ENCODE measurements at regions not wholly inside any gene's neighbourhood (a gene's known extent, or its start where the extent isn't known, plus 50 kb on each side); places are given as distances from the start of the nearest gene placed in this dataset.

DNA sequence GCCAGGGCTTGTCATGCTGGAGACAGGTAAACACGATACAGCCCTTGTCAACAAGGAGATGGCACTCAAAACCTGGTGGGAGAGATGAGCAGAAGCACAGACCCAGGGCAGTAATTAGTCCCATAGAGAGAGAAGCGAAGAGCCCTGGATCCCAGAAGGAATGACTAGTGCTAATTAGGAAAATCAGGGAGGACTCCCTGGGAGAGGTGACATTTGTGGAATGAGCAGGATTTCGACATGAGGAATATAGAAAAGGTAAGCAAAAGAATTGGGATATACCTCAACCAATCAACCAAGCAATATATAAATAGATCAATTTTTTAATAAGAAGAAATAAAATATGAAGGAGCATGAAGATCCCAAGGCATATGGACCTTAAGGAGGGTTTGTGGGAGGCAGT, 98.5 kb upstream of the GJB5 start:
- H3K4me3 Mint-ChIP-seq: no peak overlapping the region

DNA sequence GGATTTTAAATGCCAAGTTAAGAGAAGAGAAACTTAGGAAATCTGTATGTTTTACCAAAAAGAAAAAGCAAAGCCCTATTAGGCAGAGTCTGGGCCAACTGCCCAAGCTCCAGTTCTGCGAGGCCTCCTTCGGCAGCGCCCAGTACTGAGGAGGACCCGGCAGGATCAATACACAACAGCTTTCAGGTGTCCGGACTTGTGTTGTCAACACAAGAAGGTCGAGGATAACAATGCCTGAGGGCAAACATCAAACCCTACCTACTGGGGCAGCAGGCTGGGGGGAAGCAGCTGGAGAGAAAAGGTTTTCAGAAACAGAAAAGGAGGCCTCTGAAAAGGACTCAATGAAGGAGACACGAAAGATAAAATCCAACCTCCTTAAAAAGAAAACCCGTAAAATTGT, 98.1 kb upstream of the GJB5 start:
- Histone ChIP-seq H3K4me2 (replicated peaks; ENCODE audit: extremely low read depth, low read length, poor library complexity, severe bottlenecking) (no peak overlapping the region), H3K27me3 (ENCODE audit: control insufficient read depth in 2 of 2, insufficient read depth in 2 of 2, low read length in 2 of 2) (no peaks in the 10 kb centered on the region), H3K9me3 (replicated peaks in 1 of 2; ENCODE audit: control insufficient read depth in 1 of 2, insufficient read depth in 1 of 2, low read length in 2 of 2) (no peaks in the 10 kb centered on the region), H3K79me2 (ENCODE audit: insufficient read depth, low read length) (no peaks in the 10 kb centered on the region), H2AFZ (ENCODE audit: insufficient read depth, low read depth, low read length, poor library complexity, severe bottlenecking) (no peak overlapping the region), H4K20me1 (ENCODE audit: insufficient read depth, low read length) (no peaks in the 10 kb centered on the region), H3K27ac (ENCODE audit: low read depth in 1 of 2, low read length in 2 of 2) (no peak overlapping the region), H3K4me3 (replicated peaks in 1 of 3; ENCODE audit: low read depth in 2 of 3, low read length in 3 of 3) (no peak overlapping the region), H3K36me3 (replicated peaks in 1 of 2; ENCODE audit: control insufficient read depth in 1 of 2, insufficient read depth in 2 of 2, low read length in 2 of 2) (no peaks in the 10 kb centered on the region), H3K4me1 (ENCODE audit: control insufficient read depth in 1 of 2, insufficient read depth in 2 of 2, low read length in 2 of 2) (peaks cover 10 to 12% of the 10 kb centered on the region in 2 donors), H3K9ac (ENCODE audit: insufficient read depth, low read length, poor library complexity, severe bottlenecking) (no peak overlapping the region)
- Mint-ChIP-seq H3K27ac (no peak overlapping the region), H3K27me3 (ENCODE audit: low read depth in 3 of 3) (peaks cover 8 to 10% (median 8%) of the 10 kb centered on the region in 3 donors), H3K4me1 (peaks cover 5% of the 10 kb centered on the region), H3K4me3 (no peak overlapping the region), H3K9me3 (peaks cover 0 to 3% (median 0%) of the 10 kb centered on the region in 7 donors), H3K36me3 (no peaks in the 10 kb centered on the region)
- TF ChIP-seq, protein P1, sequence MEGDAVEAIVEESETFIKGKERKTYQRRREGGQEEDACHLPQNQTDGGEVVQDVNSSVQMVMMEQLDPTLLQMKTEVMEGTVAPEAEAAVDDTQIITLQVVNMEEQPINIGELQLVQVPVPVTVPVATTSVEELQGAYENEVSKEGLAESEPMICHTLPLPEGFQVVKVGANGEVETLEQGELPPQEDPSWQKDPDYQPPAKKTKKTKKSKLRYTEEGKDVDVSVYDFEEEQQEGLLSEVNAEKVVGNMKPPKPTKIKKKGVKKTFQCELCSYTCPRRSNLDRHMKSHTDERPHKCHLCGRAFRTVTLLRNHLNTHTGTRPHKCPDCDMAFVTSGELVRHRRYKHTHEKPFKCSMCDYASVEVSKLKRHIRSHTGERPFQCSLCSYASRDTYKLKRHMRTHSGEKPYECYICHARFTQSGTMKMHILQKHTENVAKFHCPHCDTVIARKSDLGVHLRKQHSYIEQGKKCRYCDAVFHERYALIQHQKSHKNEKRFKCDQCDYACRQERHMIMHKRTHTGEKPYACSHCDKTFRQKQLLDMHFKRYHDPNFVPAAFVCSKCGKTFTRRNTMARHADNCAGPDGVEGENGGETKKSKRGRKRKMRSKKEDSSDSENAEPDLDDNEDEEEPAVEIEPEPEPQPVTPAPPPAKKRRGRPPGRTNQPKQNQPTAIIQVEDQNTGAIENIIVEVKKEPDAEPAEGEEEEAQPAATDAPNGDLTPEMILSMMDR (IDR thresholded peaks at IDR 0.05): no peak
- intact Hi-C loops (cut with micrococcal nuclease): no loop called here
- no peak for DNase-seq
- WGBS (ENCODE audit: insufficient coverage): 86% methylated on average over 3 of the region's 8 CpGs

More for the DNA sequence above, 98.5 kb upstream of the GJB5 start:
- Histone ChIP-seq H3K9ac (ENCODE audit: insufficient read depth, low read length, poor library complexity, severe bottlenecking) (no peak overlapping the region), H3K4me2 (replicated peaks; ENCODE audit: extremely low read depth, low read length, poor library complexity, severe bottlenecking) (no peak overlapping the region), H3K79me2 (ENCODE audit: insufficient read depth, low read length) (no peaks in the 10 kb centered on the region), H3K9me3 (replicated peaks in 1 of 2; ENCODE audit: control insufficient read depth in 1 of 2, insufficient read depth in 1 of 2, low read length in 2 of 2) (no peaks in the 10 kb centered on the region), H3K27ac (ENCODE audit: low read depth in 1 of 2, low read length in 2 of 2) (no peak overlapping the region), H4K20me1 (ENCODE audit: insufficient read depth, low read length) (no peaks in the 10 kb centered on the region), H3K27me3 (ENCODE audit: control insufficient read depth in 2 of 2, insufficient read depth in 2 of 2, low read length in 2 of 2) (no peaks in the 10 kb centered on the region), H3K4me1 (ENCODE audit: control insufficient read depth in 1 of 2, insufficient read depth in 2 of 2, low read length in 2 of 2) (peaks cover 10 to 12% of the 10 kb centered on the region in 2 donors), H3K4me3 (replicated peaks in 1 of 3; ENCODE audit: low read depth in 2 of 3, low read length in 3 of 3) (no peak overlapping the region), H3K36me3 (replicated peaks in 1 of 2; ENCODE audit: control insufficient read depth in 1 of 2, insufficient read depth in 2 of 2, low read length in 2 of 2) (no peaks in the 10 kb centered on the region), H2AFZ (ENCODE audit: insufficient read depth, low read depth, low read length, poor library complexity, severe bottlenecking) (no peak overlapping the region)
- no peak for DNase-seq
- Mint-ChIP-seq H3K27ac (no peak overlapping the region), H3K9me3 (peaks cover 0 to 3% (median 0%) of the 10 kb centered on the region in 7 donors), H3K36me3 (no peaks in the 10 kb centered on the region), H3K27me3 (ENCODE audit: low read depth in 3 of 3) (peaks cover 8 to 10% (median 8%) of the 10 kb centered on the region in 3 donors), H3K4me1 (peaks cover 5% of the 10 kb centered on the region)
- 85% methylated on average over 2 of the region's 3 CpGs for WGBS (ENCODE audit: insufficient coverage)
- intact Hi-C loops (cut with micrococcal nuclease): no loop called here
- TF ChIP-seq, protein P1 (IDR thresholded peaks at IDR 0.05): no peak
